ENCODE measurements at regions not wholly inside any gene's neighbourhood (a gene's known extent, or its start where the extent isn't known, plus 50 kb on each side); places are given as distances from the start of the nearest gene placed in this dataset.
"Not testable (repeated sequence)": the region's sequence is repeated elsewhere in the genome, so short reads cannot be mapped to it uniquely, and the experiment has no call there.

- not testable (repeated sequence) for TF ChIP-seq EZH2phosphoT487 (IDR thresholded peaks at IDR 0.05; ENCODE audit: borderline replicate concordance, low read length); CTCF (conservative IDR thresholded peaks at IDR 0.05; ENCODE audit: low read depth, low read length)
Observed at GRCh38 chr2:91536109-91536508, 2844.6 kb downstream of the RPIA start.
